NCI-H2081 treated with DMSO at 0.1 percent for 48 hours (cell line): ENCODE measurements at regions not wholly inside any gene's neighbourhood (a gene's known extent, or its start where the extent isn't known, plus 50 kb on each side); places are given as distances from the start of the nearest gene placed in this dataset.

Experiments used
- DNase-seq: peaks from one replicate; lab custom pipeline; 2025; lab: John Stamatoyannopoulos, UW

DNA sequence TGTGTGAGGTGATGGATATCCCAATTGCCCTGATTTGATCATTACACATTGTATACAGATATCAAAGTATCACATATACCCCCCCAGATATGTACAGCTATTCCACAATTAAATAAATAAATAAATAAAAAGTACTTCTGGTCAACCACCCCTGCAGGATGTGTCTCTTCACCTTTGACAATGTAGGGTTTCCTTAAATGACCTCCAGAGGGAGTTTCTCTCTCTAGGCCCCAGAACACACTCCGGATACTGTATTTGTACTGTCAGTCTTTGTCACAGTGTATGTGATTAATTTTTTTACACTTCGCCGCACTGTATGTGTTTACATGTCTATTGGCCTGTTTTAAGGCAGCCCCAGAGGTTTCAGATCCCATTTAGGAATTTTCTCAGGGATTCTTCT, 123.6 kb downstream of the ADCYAP1R1 start:
- no peak for DNase-seq

- no peak for DNase-seq
These were observed 119.9 kb downstream of the ADCYAP1R1 start for GRCh38 chr7:31171984-31172383.

DNA sequence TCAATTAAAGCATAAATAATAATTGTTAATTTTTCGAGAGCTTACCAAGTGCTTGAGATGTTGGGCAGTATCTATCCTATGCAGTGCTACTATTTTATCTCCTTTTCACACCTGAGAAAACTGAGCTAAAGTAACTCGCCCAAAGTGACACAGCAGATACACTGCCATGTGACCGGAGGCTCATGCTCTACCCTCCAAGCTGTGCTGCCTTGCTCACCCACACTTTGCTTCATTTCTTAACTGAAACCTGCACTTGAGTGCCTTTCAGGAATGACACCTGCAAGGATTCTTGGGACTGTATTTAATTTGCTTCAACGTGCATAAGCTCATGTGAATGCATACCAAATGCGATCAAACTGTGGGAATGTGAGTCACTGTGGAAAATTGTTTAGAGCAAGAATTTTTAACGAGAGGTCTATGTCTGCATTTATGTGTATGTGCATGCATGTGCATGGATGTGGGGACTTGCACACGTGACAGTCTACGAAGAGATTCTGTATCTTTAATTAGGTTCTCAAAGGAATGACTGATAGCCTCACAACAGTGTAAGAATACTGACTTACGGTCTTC, 119.2 kb downstream of the ADCYAP1R1 start:
- DNase-seq = no peak
